Neural progenitor cell (in vitro differentiated cells): ENCODE measurements at regions not wholly inside any gene's neighbourhood (a gene's known extent, or its start where the extent isn't known, plus 50 kb on each side); places are given as distances from the start of the nearest gene placed in this dataset.

ENCODE experiments used
- CTCF ChIP-seq: fragments of 200-600 bp; sonication (generic); IDR thresholded peaks from 2 replicates; pipeline ENCODE4 v1.5.1; 2017; ENCODE audit warnings: antibody characterized with exemption, mild to moderate bottlenecking
- EZH2 ChIP-seq: fragments of 200-600 bp; sonication (generic); IDR thresholded peaks from 2 replicates; pipeline ENCODE4 v1.6.1; 2017; ENCODE audit warnings: antibody characterized with exemption, mild to moderate bottlenecking, moderate library complexity

DNA sequence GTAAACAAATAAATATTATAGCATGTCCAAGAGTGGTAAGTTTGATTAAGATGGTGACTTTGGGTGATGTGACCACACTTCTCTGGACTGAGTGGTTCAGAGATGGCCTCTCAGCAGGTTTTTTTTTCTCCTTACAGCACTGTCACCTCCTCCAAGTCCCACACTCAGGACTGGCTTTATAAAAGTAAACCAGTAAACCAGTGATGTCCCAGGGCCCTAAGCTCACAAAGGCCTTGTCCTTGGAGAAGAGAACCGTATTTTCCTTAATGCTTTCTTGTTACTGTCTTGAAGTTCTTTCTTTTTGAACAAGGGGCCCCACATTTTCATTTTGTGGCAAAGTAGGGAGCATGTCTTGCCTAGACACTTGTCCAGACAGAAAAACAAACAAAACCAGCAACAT is 274.0 kb downstream of the MYCN start:
- TF ChIP-seq CTCF (no peak), EZH2 (no peak)
